H9 (cell line): ENCODE measurements at regions not wholly inside any gene's neighbourhood (a gene's known extent, or its start where the extent isn't known, plus 50 kb on each side); places are given as distances from the start of the nearest gene placed in this dataset.
A peak's percentile ranks its signal among the peaks of the same experiment; 100 is the strongest.
"Not testable (repeated sequence)": the region's sequence is repeated elsewhere in the genome, so short reads cannot be mapped to it uniquely, and the experiment has no call there.

Experiments used
- DNase-seq: peaks from one replicate; pipeline ENCODE4 v3.0.0-alpha.2; 2017
- H2AFZ ChIP-seq: one replicate; pipeline ENCODE4 v1.6.1; 2013; ENCODE audit warnings: mild to moderate bottlenecking, low read length, control low read depth, moderate library complexity
- H2AK5ac ChIP-seq: 2 replicates; pipeline ENCODE4 v1.6.1; 2013; ENCODE audit warnings: low read length, control low read depth, mixed read lengths; ENCODE audit not compliant: insufficient read length
- H2BK120ac ChIP-seq: one replicate; pipeline ENCODE4 v1.6.1; 2013; ENCODE audit warnings: low read depth, mild to moderate bottlenecking, low read length, control low read depth, inconsistent platforms; ENCODE audit not compliant: poor library complexity, severe bottlenecking
- H2BK12ac ChIP-seq: 2 replicates; pipeline ENCODE4 v1.6.1; 2013; ENCODE audit warnings: low read length, control low read depth, mixed read lengths, low read depth; ENCODE audit not compliant: insufficient read length
- H2BK15ac ChIP-seq: 2 replicates; pipeline ENCODE4 v1.6.1; 2013; ENCODE audit warnings: low read depth, low read length, control low read depth
- H2BK20ac ChIP-seq: one replicate; pipeline ENCODE4 v1.6.1; 2013; ENCODE audit warnings: low read depth, mild to moderate bottlenecking, low read length, control low read depth, inconsistent platforms; ENCODE audit not compliant: poor library complexity, severe bottlenecking
- H2BK5ac ChIP-seq: 2 replicates; pipeline ENCODE4 v1.6.1; 2013; ENCODE audit warnings: low read length, control low read depth, mixed read lengths; ENCODE audit not compliant: insufficient read length
- H3K14ac ChIP-seq: 2 replicates; pipeline ENCODE4 v1.6.1; 2013; ENCODE audit warnings: low read length, control low read depth; ENCODE audit not compliant: insufficient read depth
- H3K18ac ChIP-seq: 2 replicates; pipeline ENCODE4 v1.6.1; 2013; ENCODE audit warnings: low read depth, mild to moderate bottlenecking, mixed read lengths, low read length, control low read depth; ENCODE audit not compliant: insufficient read length
- H3K23ac ChIP-seq: 2 replicates; pipeline ENCODE4 v1.6.1; 2013; ENCODE audit warnings: low read length, control low read depth, mixed read lengths, low read depth; ENCODE audit not compliant: insufficient read length
- H3K23me2 ChIP-seq: 2 replicates; pipeline ENCODE4 v1.6.1; 2013; ENCODE audit warnings: low read depth, mild to moderate bottlenecking, mixed read lengths, low read length, control low read depth; ENCODE audit not compliant: insufficient read length, poor library complexity, severe bottlenecking
- H3K27ac ChIP-seq: 2 replicates; pipeline ENCODE4 v1.5.1; 2013; ENCODE audit warnings: low read length, control low read depth, mixed read lengths, low read depth; ENCODE audit not compliant: insufficient read length
- H3K27me3 ChIP-seq: 2 replicates; pipeline ENCODE4 v1.6.1; 2013; ENCODE audit warnings: low read length, control low read depth, inconsistent platforms; ENCODE audit not compliant: insufficient read depth
- H3K4ac ChIP-seq: 2 replicates; pipeline ENCODE4 v1.6.1; 2013; ENCODE audit warnings: low read depth, mild to moderate bottlenecking, control low read depth, inconsistent platforms, low read length, moderate library complexity
- H3K4me1 ChIP-seq: 2 replicates; pipeline ENCODE4 v1.6.1; 2013; ENCODE audit warnings: low read length, control low read depth, inconsistent platforms; ENCODE audit not compliant: insufficient read depth
- H3K4me2 ChIP-seq: 2 replicates; pipeline ENCODE4 v1.6.1; 2013; ENCODE audit warnings: low read length, control low read depth, mixed read lengths; ENCODE audit not compliant: insufficient read length, insufficient read depth
- H3K56ac ChIP-seq: 2 replicates; pipeline ENCODE4 v1.6.1; 2013; ENCODE audit warnings: low read depth, mild to moderate bottlenecking, mixed read lengths, low read length, control low read depth; ENCODE audit not compliant: insufficient read length
- H3K79me1 ChIP-seq: 2 replicates; pipeline ENCODE4 v1.6.1; 2013; ENCODE audit warnings: low read depth, mild to moderate bottlenecking, moderate library complexity, low read length, control low read depth, inconsistent platforms; ENCODE audit not compliant: insufficient read depth, poor library complexity, severe bottlenecking
- H3K79me2 ChIP-seq: 2 replicates; pipeline ENCODE4 v1.6.1; 2013; ENCODE audit warnings: low read length, control low read depth, inconsistent platforms; ENCODE audit not compliant: insufficient read depth
- H3K9ac ChIP-seq: 2 replicates; pipeline ENCODE4 v1.6.1; 2013; ENCODE audit warnings: low read length, control low read depth, mixed read lengths; ENCODE audit not compliant: insufficient read length; ENCODE audit errors: extremely low read depth
- H3K9me3 ChIP-seq: one replicate; pipeline ENCODE4 v1.6.1; 2013; ENCODE audit warnings: low read depth, low read length, inconsistent platforms; ENCODE audit not compliant: control insufficient read depth
- H3T11ph ChIP-seq: one replicate; pipeline ENCODE4 v1.6.1; 2013; ENCODE audit warnings: mild to moderate bottlenecking, low read length, control low read depth, inconsistent platforms
- H4K20me1 ChIP-seq: one replicate; pipeline ENCODE4 v1.6.1; 2013; ENCODE audit not compliant: control insufficient read depth, insufficient read length, insufficient read depth
- H4K5ac ChIP-seq: 2 replicates; pipeline ENCODE4 v1.6.1; 2013; ENCODE audit warnings: low read depth, mild to moderate bottlenecking, mixed read lengths, low read length, control low read depth; ENCODE audit not compliant: insufficient read length
- H4K8ac ChIP-seq: replicated peaks from 2 replicates; pipeline ENCODE4 v1.6.1; 2013; ENCODE audit warnings: low read length, control low read depth, mixed read lengths, low read depth; ENCODE audit not compliant: insufficient read length
- H4K91ac ChIP-seq: 2 replicates; pipeline ENCODE4 v1.6.1; 2013; ENCODE audit warnings: low read depth, mild to moderate bottlenecking, moderate library complexity, mixed read lengths, low read length, control low read depth; ENCODE audit not compliant: insufficient read length
- H3K27ac Mint-ChIP-seq, 3 experiments: 2 replicates in 2 of 3; 3 replicates in 1 of 3; pipeline ENCODE4 v1.8.0; 2020 to 2021; ENCODE audit warnings: mixed read lengths in 3 of 3, mild to moderate bottlenecking in 1 of 3, moderate library complexity in 1 of 3
- H3K27me3 Mint-ChIP-seq: 2 replicates; pipeline ENCODE4 v1.8.0; 2021; ENCODE audit warnings: low read depth, mild to moderate bottlenecking, moderate library complexity, mixed read lengths
- H3K36me3 Mint-ChIP-seq, 3 experiments: 2 replicates in 2 of 3; 3 replicates in 1 of 3; pipeline ENCODE4 v1.8.0; 2020 to 2021; ENCODE audit warnings: low read depth in 3 of 3, mixed read lengths in 3 of 3; ENCODE audit not compliant: insufficient read depth in 1 of 3
- H3K4me1 Mint-ChIP-seq, 2 experiments: 2 replicates each; pipeline ENCODE4 v1.8.0; 2020; ENCODE audit warnings: mixed read lengths in 2 of 2
- H3K4me3 Mint-ChIP-seq, 2 experiments: 2 replicates in 1 of 2; 3 replicates in 1 of 2; pipeline ENCODE4 v1.8.0; 2020 to 2021; ENCODE audit warnings: mild to moderate bottlenecking in 2 of 2, mixed read lengths in 2 of 2, moderate library complexity in 1 of 2
- H3K9me3 Mint-ChIP-seq, 2 experiments: 2 replicates in 1 of 2; 3 replicates in 1 of 2; pipeline ENCODE4 v1.8.0; 2020; ENCODE audit warnings: mild to moderate bottlenecking in 2 of 2, mixed read lengths in 2 of 2, moderate library complexity in 1 of 2
- WGBS: extraction: QIAGEN DNeasy Blood & Tissue Kit; methylation state at CpG from one replicate; pipeline ENCODE4 v1.1.7; 2013; ENCODE audit warnings: missing lambda C conversion rate, low lambda C conversion rate, mixed read lengths; ENCODE audit not compliant: insufficient read length; ENCODE audit errors: extremely low coverage; 5-methylcytosine and 5-hydroxymethylcytosine counted together
- TF ChIP-seq, protein P1 (sequence below): fragments of 200-600 bp; sonication (generic); conservative IDR thresholded peaks from 3 replicates; pipeline ENCODE4 v1.8.0; 2021; ENCODE audit warnings: antibody characterized with exemption, mild to moderate bottlenecking

DNA sequence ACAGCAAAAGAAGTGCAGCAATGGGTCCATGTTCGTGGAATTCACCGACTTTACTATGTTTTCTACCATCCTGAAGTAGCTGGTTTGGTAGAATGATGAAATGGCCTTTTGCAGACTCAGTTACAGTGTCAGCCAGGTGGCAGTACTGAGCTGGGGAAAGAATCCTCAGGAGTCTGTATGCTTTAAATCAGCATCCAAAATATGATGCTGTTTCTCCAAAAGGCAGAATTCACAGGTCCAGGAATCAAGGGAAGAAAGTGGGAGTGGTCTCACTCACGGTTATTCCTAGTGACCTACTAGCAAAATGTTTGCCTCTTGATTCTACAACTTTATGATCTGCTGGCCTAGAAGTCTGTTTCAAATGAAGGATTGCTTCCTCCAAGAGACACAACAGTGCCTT lies 287.1 kb downstream of the SPATA31A6 start:
- not testable (repeated sequence) for H3K4me1 ChIP-seq, H2BK15ac ChIP-seq, H3K79me1 ChIP-seq, H4K91ac ChIP-seq, H2BK120ac ChIP-seq, DNase-seq, H3K4me2 ChIP-seq, H3K4ac ChIP-seq, H3K23me2 ChIP-seq, H3K56ac ChIP-seq, H3K23ac ChIP-seq, H2AFZ ChIP-seq, H3K27ac ChIP-seq, H4K5ac ChIP-seq, H4K8ac ChIP-seq, H3K9me3 Mint-ChIP-seq, H3K79me2 ChIP-seq, H3K27ac Mint-ChIP-seq, H3K14ac ChIP-seq, H3T11ph ChIP-seq, H3K9me3 ChIP-seq, H3K18ac ChIP-seq, H3K9ac ChIP-seq, H3K4me3 Mint-ChIP-seq, H2BK12ac ChIP-seq, H3K27me3 ChIP-seq, H3K36me3 Mint-ChIP-seq, H2BK5ac ChIP-seq, H2BK20ac ChIP-seq, H4K20me1 ChIP-seq, H2AK5ac ChIP-seq, H3K4me1 Mint-ChIP-seq
- WGBS = no CpG with 5 or more reads among the region's 3 CpGs
- H3K27me3 Mint-ChIP-seq = peaks cover 12% of the 10 kb centered on the region
- TF ChIP-seq, protein P1, sequence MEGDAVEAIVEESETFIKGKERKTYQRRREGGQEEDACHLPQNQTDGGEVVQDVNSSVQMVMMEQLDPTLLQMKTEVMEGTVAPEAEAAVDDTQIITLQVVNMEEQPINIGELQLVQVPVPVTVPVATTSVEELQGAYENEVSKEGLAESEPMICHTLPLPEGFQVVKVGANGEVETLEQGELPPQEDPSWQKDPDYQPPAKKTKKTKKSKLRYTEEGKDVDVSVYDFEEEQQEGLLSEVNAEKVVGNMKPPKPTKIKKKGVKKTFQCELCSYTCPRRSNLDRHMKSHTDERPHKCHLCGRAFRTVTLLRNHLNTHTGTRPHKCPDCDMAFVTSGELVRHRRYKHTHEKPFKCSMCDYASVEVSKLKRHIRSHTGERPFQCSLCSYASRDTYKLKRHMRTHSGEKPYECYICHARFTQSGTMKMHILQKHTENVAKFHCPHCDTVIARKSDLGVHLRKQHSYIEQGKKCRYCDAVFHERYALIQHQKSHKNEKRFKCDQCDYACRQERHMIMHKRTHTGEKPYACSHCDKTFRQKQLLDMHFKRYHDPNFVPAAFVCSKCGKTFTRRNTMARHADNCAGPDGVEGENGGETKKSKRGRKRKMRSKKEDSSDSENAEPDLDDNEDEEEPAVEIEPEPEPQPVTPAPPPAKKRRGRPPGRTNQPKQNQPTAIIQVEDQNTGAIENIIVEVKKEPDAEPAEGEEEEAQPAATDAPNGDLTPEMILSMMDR = peak; percentile 60

DNA sequence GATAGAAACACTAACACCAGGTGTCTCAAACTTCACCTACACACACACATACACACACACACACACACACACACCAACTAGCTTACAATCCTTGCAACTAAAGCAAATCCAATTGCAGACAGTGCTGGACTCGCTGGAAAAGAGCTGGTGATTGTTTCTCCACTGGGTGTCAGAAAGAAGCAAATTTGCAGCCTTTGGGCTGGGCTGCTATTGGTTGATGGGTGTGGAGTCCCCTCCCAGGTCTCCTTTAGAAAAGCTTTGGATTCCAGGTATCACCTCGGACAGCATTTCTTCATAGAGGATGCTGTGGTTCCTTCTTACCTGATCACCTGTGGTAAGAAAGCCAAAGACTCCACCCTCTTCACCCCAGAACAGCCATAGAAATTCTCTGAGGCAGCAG lies 307.5 kb downstream of the SPATA31A6 start:
- H3K4ac ChIP-seq, H3K4me1 Mint-ChIP-seq, H3K36me3 Mint-ChIP-seq, DNase-seq, H2BK20ac ChIP-seq, H3K4me1 ChIP-seq, H3K4me3 Mint-ChIP-seq, H3K79me2 ChIP-seq, H2AK5ac ChIP-seq, H3K14ac ChIP-seq, H4K91ac ChIP-seq, H3K56ac ChIP-seq, H3K23me2 ChIP-seq, H2BK15ac ChIP-seq, H3K27ac Mint-ChIP-seq, H4K5ac ChIP-seq, H3K27me3 ChIP-seq, H3K27ac ChIP-seq, H2BK120ac ChIP-seq, H2BK12ac ChIP-seq, H3K9me3 Mint-ChIP-seq, H3K18ac ChIP-seq, H3K9me3 ChIP-seq, H4K8ac ChIP-seq, H3K79me1 ChIP-seq, H3K23ac ChIP-seq, H2BK5ac ChIP-seq, H3K9ac ChIP-seq, H2AFZ ChIP-seq, H3T11ph ChIP-seq, H4K20me1 ChIP-seq, H3K4me2 ChIP-seq: not testable (repeated sequence)
- peaks cover 25% of the 10 kb centered on the region for H3K27me3 Mint-ChIP-seq
- no CpG with 5 or more reads among the region's 2 CpGs for WGBS
